GM19351 (cell line): ENCODE measurements at regions not wholly inside any gene's neighbourhood (a gene's known extent, or its start where the extent isn't known, plus 50 kb on each side); places are given as distances from the start of the nearest gene placed in this dataset.
"Not testable (repeated sequence)": the region's sequence is repeated elsewhere in the genome, so short reads cannot be mapped to it uniquely, and the experiment has no call there.

Experiments
- ATAC-seq: cut with Tn5 transposase; IDR thresholded peaks from one replicate; pipeline ENCODE4 v1.9.1; 2021; ENCODE audit warnings: mild to moderate bottlenecking, moderate library complexity; ENCODE audit not compliant: unreplicated experiment

GRCh38 chr10:83492004-83492403, 647.3 kb upstream of the GHITM start:
- ATAC-seq, result no peak

GRCh38 chr10:83512681-83513080, 626.6 kb upstream of the GHITM start:
- no peak for ATAC-seq

GRCh38 chr10:83515001-83515400, 624.3 kb upstream of the GHITM start:
- no peak for ATAC-seq

GRCh38 chr10:83516788-83517187, 622.5 kb upstream of the GHITM start:
- no peak for ATAC-seq

GRCh38 chr10:83517456-83517855, 621.9 kb upstream of the GHITM start:
- no peak for ATAC-seq

GRCh38 chr10:83518779-83519178, 620.5 kb upstream of the GHITM start:
- ATAC-seq, result no peak

- not testable (repeated sequence) for ATAC-seq
These were observed 618.9 kb upstream of the GHITM start for GRCh38 chr10:83520386-83520785.

- no peak for ATAC-seq
These were observed 616.9 kb upstream of the GHITM start for GRCh38 chr10:83522456-83522855.

- no peak for ATAC-seq
These were observed 616.4 kb upstream of the GHITM start for GRCh38 chr10:83522881-83523386.

- no peak for ATAC-seq
These were observed 611.4 kb upstream of the GHITM start for GRCh38 chr10:83527934-83528333.

GRCh38 chr10:83533290-83533689, 606.0 kb upstream of the GHITM start:
- peak; percentile 52 for ATAC-seq

GRCh38 chr10:83536426-83536825, 602.9 kb upstream of the GHITM start:
- no peak for ATAC-seq

GRCh38 chr10:83538047-83538446, 601.3 kb upstream of the GHITM start:
- no peak for ATAC-seq

GRCh38 chr10:83539528-83540308, 599.6 kb upstream of the GHITM start:
- ATAC-seq, result peak; percentile 58

- no peak for ATAC-seq
These were observed 598.3 kb upstream of the GHITM start for GRCh38 chr10:83541046-83541445.

- ATAC-seq, result peak; percentile 40
These were observed 596.4 kb upstream of the GHITM start for GRCh38 chr10:83542774-83543411.

- no peak for ATAC-seq
These were observed 595.4 kb upstream of the GHITM start for GRCh38 chr10:83543691-83544462.

GRCh38 chr10:83545901-83546391, 593.4 kb upstream of the GHITM start:
- ATAC-seq, result no peak

GRCh38 chr10:83551190-83551589, 588.1 kb upstream of the GHITM start:
- ATAC-seq, result not testable (repeated sequence)

- ATAC-seq, result no peak
These were observed 585.9 kb upstream of the GHITM start for GRCh38 chr10:83553366-83553765.

GRCh38 chr10:83555264-83555663, 584.0 kb upstream of the GHITM start:
- no peak for ATAC-seq
